Neural cell (in vitro differentiated cells): ENCODE measurements at regions not wholly inside any gene's neighbourhood (a gene's known extent, or its start where the extent isn't known, plus 50 kb on each side); places are given as distances from the start of the nearest gene placed in this dataset.

Source experiments
- H2AFZ ChIP-seq: fragments of 200-600, 300-800 bp; sonication (generic), shearing (Covaris generic); 2 replicates; pipeline ENCODE4 v1.6.0; 2014; ENCODE audit warnings: low read depth, mild to moderate bottlenecking, antibody characterized with exemption, low read length, moderate library complexity
- H3F3A ChIP-seq: fragments of 200-600 bp; shearing (Covaris generic); 2 replicates; pipeline ENCODE4 v1.6.1; 2016; ENCODE audit warnings: mild to moderate bottlenecking, moderate library complexity, mixed read lengths, antibody characterized with exemption, low read length; ENCODE audit not compliant: insufficient read depth, poor library complexity, severe bottlenecking
- H3K27ac ChIP-seq: fragments of 200-600, 300-800 bp; sonication (generic), shearing (Covaris generic); 2 replicates; pipeline ENCODE4 v1.5.1; 2014; ENCODE audit warnings: mild to moderate bottlenecking, low read length, moderate library complexity
- H3K27me3 ChIP-seq: fragments of 300-800, 200-600 bp; sonication (generic), shearing (Covaris generic); 2 replicates; pipeline ENCODE4 v1.6.0; 2014; ENCODE audit warnings: mild to moderate bottlenecking, low read depth, low read length, moderate library complexity; ENCODE audit not compliant: insufficient read depth
- H3K36me3 ChIP-seq: fragments of 300-800, 200-600 bp; sonication (generic), shearing (Covaris generic); 2 replicates; pipeline ENCODE4 v1.5.1; 2014; ENCODE audit warnings: mild to moderate bottlenecking, antibody characterized with exemption, low read length, moderate library complexity; ENCODE audit not compliant: insufficient read depth
- H3K4me2 ChIP-seq: fragments of 300-800, 200-600 bp; sonication (generic), shearing (Covaris generic); 2 replicates; pipeline ENCODE4 v1.6.0; 2014; ENCODE audit warnings: mild to moderate bottlenecking, low read length
- H3K4me3 ChIP-seq: fragments of 300-800, 200-600 bp; sonication (generic), shearing (Covaris generic); 2 replicates; pipeline ENCODE4 v1.5.1; 2014; ENCODE audit warnings: mild to moderate bottlenecking, low read length, moderate library complexity
- H3K79me2 ChIP-seq: fragments of 200-600 bp; shearing (Covaris generic); replicated peaks from 2 replicates; pipeline ENCODE4 v1.6.0; 2014; ENCODE audit warnings: mild to moderate bottlenecking, low read length, moderate library complexity; ENCODE audit not compliant: insufficient read depth
- H3K9ac ChIP-seq: fragments of 300-800, 200-600 bp; sonication (generic), shearing (Covaris generic); 2 replicates; pipeline ENCODE4 v1.6.1; 2016; ENCODE audit warnings: mild to moderate bottlenecking, low read length, mixed read lengths
- H3K9me2 ChIP-seq: fragments of 200-600 bp; shearing (Covaris generic); 2 replicates; pipeline ENCODE4 v1.6.1; 2016; ENCODE audit warnings: mild to moderate bottlenecking, low read length, mixed read lengths; ENCODE audit not compliant: insufficient read depth
- H3K9me3 ChIP-seq: fragments of 200-600, 300-800 bp; sonication (generic), shearing (Covaris generic); 2 replicates; pipeline ENCODE4 v1.6.1; 2016; ENCODE audit warnings: mild to moderate bottlenecking, mixed run types, low read length, moderate library complexity, mixed read lengths
- H4K20me1 ChIP-seq: fragments of 200-600 bp; shearing (Covaris generic); 2 replicates; pipeline ENCODE4 v1.6.1; 2016; ENCODE audit warnings: mild to moderate bottlenecking, mixed run types; ENCODE audit not compliant: insufficient read depth
- CTCF ChIP-seq: fragments of 450-650 bp; IDR thresholded peaks from 2 replicates; pipeline ENCODE4 v1.5.1; 2014; ENCODE audit warnings: antibody characterized with exemption, mild to moderate bottlenecking, moderate library complexity; ENCODE audit not compliant: poor library complexity, severe bottlenecking
- EP300 ChIP-seq: fragments of 450-650 bp; conservative IDR thresholded peaks from 2 replicates; pipeline ENCODE4 v1.6.1; 2014; ENCODE audit warnings: antibody characterized with exemption, mild to moderate bottlenecking, moderate library complexity; ENCODE audit not compliant: poor library complexity, severe bottlenecking
- EZH2 ChIP-seq: fragments of 200-600, 300-800 bp; shearing (Covaris generic), sonication (generic); IDR thresholded peaks from 2 replicates; pipeline ENCODE4 v1.6.1; 2014; ENCODE audit warnings: antibody characterized with exemption, low read length, borderline replicate concordance, mild to moderate bottlenecking; ENCODE audit not compliant: insufficient read depth, poor library complexity, severe bottlenecking
- MXI1 ChIP-seq: fragments of 450-650 bp; conservative IDR thresholded peaks from 2 replicates; pipeline ENCODE4 v1.6.1; 2014; ENCODE audit warnings: antibody characterized with exemption, mild to moderate bottlenecking; ENCODE audit not compliant: poor library complexity, severe bottlenecking
- POLR2AphosphoS5 ChIP-seq: IDR thresholded peaks from 2 replicates; pipeline ENCODE4 v1.6.1; 2012
- RAD21 ChIP-seq: fragments of 450-650 bp; conservative IDR thresholded peaks from 2 replicates; pipeline ENCODE4 v1.6.1; 2014; ENCODE audit warnings: antibody characterized with exemption, mild to moderate bottlenecking, moderate library complexity
- SMC3 ChIP-seq: fragments of 450-650 bp; conservative IDR thresholded peaks from 2 replicates; pipeline ENCODE4 v1.6.1; 2014; ENCODE audit warnings: antibody characterized with exemption, mild to moderate bottlenecking, moderate library complexity; ENCODE audit not compliant: poor library complexity
- TAF1 ChIP-seq: IDR thresholded peaks from 2 replicates; pipeline ENCODE4 v1.6.1; 2012; ENCODE audit warnings: low read depth
- TF ChIP-seq, protein P1 (sequence below): IDR thresholded peaks from 2 replicates; pipeline ENCODE4 v1.6.1; 2012; ENCODE audit warnings: borderline replicate concordance

GRCh38 chr11:21710809-21711208 lies 482.1 kb upstream of the ANO5 start:
- TF ChIP-seq RAD21, result no peak
- TF ChIP-seq EP300, result no peak
- TF ChIP-seq, protein P1, sequence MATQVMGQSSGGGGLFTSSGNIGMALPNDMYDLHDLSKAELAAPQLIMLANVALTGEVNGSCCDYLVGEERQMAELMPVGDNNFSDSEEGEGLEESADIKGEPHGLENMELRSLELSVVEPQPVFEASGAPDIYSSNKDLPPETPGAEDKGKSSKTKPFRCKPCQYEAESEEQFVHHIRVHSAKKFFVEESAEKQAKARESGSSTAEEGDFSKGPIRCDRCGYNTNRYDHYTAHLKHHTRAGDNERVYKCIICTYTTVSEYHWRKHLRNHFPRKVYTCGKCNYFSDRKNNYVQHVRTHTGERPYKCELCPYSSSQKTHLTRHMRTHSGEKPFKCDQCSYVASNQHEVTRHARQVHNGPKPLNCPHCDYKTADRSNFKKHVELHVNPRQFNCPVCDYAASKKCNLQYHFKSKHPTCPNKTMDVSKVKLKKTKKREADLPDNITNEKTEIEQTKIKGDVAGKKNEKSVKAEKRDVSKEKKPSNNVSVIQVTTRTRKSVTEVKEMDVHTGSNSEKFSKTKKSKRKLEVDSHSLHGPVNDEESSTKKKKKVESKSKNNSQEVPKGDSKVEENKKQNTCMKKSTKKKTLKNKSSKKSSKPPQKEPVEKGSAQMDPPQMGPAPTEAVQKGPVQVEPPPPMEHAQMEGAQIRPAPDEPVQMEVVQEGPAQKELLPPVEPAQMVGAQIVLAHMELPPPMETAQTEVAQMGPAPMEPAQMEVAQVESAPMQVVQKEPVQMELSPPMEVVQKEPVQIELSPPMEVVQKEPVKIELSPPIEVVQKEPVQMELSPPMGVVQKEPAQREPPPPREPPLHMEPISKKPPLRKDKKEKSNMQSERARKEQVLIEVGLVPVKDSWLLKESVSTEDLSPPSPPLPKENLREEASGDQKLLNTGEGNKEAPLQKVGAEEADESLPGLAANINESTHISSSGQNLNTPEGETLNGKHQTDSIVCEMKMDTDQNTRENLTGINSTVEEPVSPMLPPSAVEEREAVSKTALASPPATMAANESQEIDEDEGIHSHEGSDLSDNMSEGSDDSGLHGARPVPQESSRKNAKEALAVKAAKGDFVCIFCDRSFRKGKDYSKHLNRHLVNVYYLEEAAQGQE, result no peak
- TF ChIP-seq POLR2AphosphoS5, result no peak
- TF ChIP-seq SMC3, result no peak
- no peak for TF ChIP-seq MXI1
- no peak for TF ChIP-seq EZH2
- no peak for TF ChIP-seq TAF1
- TF ChIP-seq CTCF, result no peak
- no peak overlapping the region for H2AFZ ChIP-seq

DNA sequence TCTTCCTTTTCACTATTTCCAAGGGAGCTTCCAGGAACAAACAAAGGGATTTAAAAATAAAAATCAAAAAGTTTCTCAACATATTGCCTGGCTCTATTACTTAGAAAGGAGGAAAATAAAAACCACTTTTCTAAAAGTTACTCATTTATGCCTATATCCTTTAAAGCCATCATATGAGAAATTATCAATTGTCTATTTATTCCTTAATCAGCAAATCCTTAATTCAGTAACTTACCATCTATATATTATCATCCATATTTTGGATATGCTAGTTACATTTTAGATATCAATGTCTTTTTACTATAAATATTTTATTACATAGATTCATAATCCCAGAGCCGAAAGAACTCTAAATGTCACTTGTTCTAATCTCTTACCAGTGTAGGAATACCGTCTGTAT lies 481.5 kb upstream of the ANO5 start:
- H3K4me2 ChIP-seq, result no peak overlapping the region
- no peak overlapping the region for H3K9ac ChIP-seq
- H3K79me2 ChIP-seq, result no peaks in the 10 kb centered on the region
- no peaks in the 10 kb centered on the region for H3K36me3 ChIP-seq
- no peaks in the 10 kb centered on the region for H4K20me1 ChIP-seq
- H2AFZ ChIP-seq, result no peak overlapping the region
- H3K27me3 ChIP-seq, result no peaks in the 10 kb centered on the region
- TF ChIP-seq POLR2AphosphoS5 (no peak), TAF1 (no peak), EZH2 (no peak), CTCF (no peak), RAD21 (no peak), MXI1 (no peak), EP300 (no peak), SMC3 (no peak)
- TF ChIP-seq, protein P1, result no peak
- H3K4me3 ChIP-seq, result no peak overlapping the region
- no peaks in the 10 kb centered on the region for H3F3A ChIP-seq
- no peaks in the 10 kb centered on the region for H3K9me2 ChIP-seq
- no peak overlapping the region for H3K27ac ChIP-seq
- H3K9me3 ChIP-seq, result no peaks in the 10 kb centered on the region

More at GRCh38 chr11:21710809-21711208, 482.1 kb upstream of the ANO5 start:
- Histone ChIP-seq H3K36me3 (no peaks in the 10 kb centered on the region), H3K9me2 (no peaks in the 10 kb centered on the region), H4K20me1 (no peaks in the 10 kb centered on the region), H3K79me2 (no peaks in the 10 kb centered on the region), H3K4me3 (no peak overlapping the region), H3K4me2 (no peak overlapping the region), H3K9me3 (no peaks in the 10 kb centered on the region), H3K27me3 (no peaks in the 10 kb centered on the region), H3K9ac (no peak overlapping the region), H3K27ac (no peak overlapping the region), H3F3A (no peaks in the 10 kb centered on the region)
